ENCODE measurements at regions not wholly inside any gene's neighbourhood (a gene's known extent, or its start where the extent isn't known, plus 50 kb on each side); places are given as distances from the start of the nearest gene placed in this dataset.

GRCh38 chr1:58206749-58207148, 339.8 kb downstream of the OMA1 start:
- TF ChIP-seq, protein P1, sequence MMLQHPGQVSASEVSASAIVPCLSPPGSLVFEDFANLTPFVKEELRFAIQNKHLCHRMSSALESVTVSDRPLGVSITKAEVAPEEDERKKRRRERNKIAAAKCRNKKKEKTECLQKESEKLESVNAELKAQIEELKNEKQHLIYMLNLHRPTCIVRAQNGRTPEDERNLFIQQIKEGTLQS (IDR thresholded peaks at IDR 0.05; ENCODE audit: borderline replicate concordance, extremely low read depth, low read depth, low read length): no peak
- TF ChIP-seq, protein P2, sequence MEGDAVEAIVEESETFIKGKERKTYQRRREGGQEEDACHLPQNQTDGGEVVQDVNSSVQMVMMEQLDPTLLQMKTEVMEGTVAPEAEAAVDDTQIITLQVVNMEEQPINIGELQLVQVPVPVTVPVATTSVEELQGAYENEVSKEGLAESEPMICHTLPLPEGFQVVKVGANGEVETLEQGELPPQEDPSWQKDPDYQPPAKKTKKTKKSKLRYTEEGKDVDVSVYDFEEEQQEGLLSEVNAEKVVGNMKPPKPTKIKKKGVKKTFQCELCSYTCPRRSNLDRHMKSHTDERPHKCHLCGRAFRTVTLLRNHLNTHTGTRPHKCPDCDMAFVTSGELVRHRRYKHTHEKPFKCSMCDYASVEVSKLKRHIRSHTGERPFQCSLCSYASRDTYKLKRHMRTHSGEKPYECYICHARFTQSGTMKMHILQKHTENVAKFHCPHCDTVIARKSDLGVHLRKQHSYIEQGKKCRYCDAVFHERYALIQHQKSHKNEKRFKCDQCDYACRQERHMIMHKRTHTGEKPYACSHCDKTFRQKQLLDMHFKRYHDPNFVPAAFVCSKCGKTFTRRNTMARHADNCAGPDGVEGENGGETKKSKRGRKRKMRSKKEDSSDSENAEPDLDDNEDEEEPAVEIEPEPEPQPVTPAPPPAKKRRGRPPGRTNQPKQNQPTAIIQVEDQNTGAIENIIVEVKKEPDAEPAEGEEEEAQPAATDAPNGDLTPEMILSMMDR (IDR thresholded peaks at IDR 0.05 in 2 of 3, conservative IDR thresholded peaks at IDR 0.05 in 1 of 3; ENCODE audit: control insufficient read depth in 2 of 3, extremely low read depth in 1 of 3, insufficient read depth in 1 of 3, low read depth in 3 of 3, low read length in 3 of 3): no peak
- TF ChIP-seq RFX5 (IDR thresholded peaks at IDR 0.05; ENCODE audit: low read depth, low read length): no peak
- no peak for TF ChIP-seq EZH2 (IDR thresholded peaks at IDR 0.05; ENCODE audit: borderline replicate concordance, control insufficient read depth, low read depth, low read length)
- TF ChIP-seq RAD51 (IDR thresholded peaks at IDR 0.05): no peak
- no peak for TF ChIP-seq NFIC (IDR thresholded peaks at IDR 0.05; ENCODE audit: low read depth, low read length)
- TF ChIP-seq EGR1 (IDR thresholded peaks at IDR 0.05; ENCODE audit: borderline replicate concordance in 1 of 2, low read depth in 2 of 2, low read length in 2 of 2): no peak
- TF ChIP-seq, protein P3, sequence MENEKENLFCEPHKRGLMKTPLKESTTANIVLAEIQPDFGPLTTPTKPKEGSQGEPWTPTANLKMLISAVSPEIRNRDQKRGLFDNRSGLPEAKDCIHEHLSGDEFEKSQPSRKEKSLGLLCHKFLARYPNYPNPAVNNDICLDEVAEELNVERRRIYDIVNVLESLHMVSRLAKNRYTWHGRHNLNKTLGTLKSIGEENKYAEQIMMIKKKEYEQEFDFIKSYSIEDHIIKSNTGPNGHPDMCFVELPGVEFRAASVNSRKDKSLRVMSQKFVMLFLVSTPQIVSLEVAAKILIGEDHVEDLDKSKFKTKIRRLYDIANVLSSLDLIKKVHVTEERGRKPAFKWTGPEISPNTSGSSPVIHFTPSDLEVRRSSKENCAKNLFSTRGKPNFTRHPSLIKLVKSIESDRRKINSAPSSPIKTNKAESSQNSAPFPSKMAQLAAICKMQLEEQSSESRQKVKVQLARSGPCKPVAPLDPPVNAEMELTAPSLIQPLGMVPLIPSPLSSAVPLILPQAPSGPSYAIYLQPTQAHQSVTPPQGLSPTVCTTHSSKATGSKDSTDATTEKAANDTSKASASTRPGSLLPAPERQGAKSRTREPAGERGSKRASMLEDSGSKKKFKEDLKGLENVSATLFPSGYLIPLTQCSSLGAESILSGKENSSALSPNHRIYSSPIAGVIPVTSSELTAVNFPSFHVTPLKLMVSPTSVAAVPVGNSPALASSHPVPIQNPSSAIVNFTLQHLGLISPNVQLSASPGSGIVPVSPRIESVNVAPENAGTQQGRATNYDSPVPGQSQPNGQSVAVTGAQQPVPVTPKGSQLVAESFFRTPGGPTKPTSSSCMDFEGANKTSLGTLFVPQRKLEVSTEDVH (IDR thresholded peaks at IDR 0.05; ENCODE audit: low read depth, partially characterized antibody): no peak
- no peak for TF ChIP-seq CHD2 (IDR thresholded peaks at IDR 0.05; ENCODE audit: borderline replicate concordance, low read depth, low read length)
- no peak for TF ChIP-seq REST (IDR thresholded peaks at IDR 0.05; ENCODE audit: low read depth, low read length)
- TF ChIP-seq SRF (IDR thresholded peaks at IDR 0.05; ENCODE audit: low read depth in 2 of 2, low read length in 2 of 2): no peak
- TF ChIP-seq GABPA (IDR thresholded peaks at IDR 0.05; ENCODE audit: low read depth): no peak
- TF ChIP-seq NRF1 (conservative IDR thresholded peaks at IDR 0.05; ENCODE audit: low read depth, low read length): no peak
- TF ChIP-seq MAX (IDR thresholded peaks at IDR 0.05; ENCODE audit: low read depth, low read length): no peak

All from GM12878 (cell line).